ENCODE measurements at regions not wholly inside any gene's neighbourhood (a gene's known extent, or its start where the extent isn't known, plus 50 kb on each side); places are given as distances from the start of the nearest gene placed in this dataset.

- Histone ChIP-seq H3K36me3 (ENCODE audit: insufficient read depth) (no peaks in the 10 kb centered on the region), H3K4me3 (IDR thresholded peaks at IDR 0.05; ENCODE audit: insufficient read depth, low read depth, low read length) (no peak overlapping the region), H3K79me2 (ENCODE audit: insufficient read depth, low read depth) (no peaks in the 10 kb centered on the region), H3K9ac (no peak overlapping the region), H3K27ac (no peak overlapping the region), H3K27me3 (ENCODE audit: insufficient read depth, low read depth) (no peaks in the 10 kb centered on the region), H3K4me1 (ENCODE audit: low read depth, poor library complexity, severe bottlenecking) (no peaks in the 10 kb centered on the region), H2AFZ (ENCODE audit: low read depth) (no peak overlapping the region), H3K4me2 (no peak overlapping the region), H4K20me1 (ENCODE audit: insufficient read depth) (no peaks in the 10 kb centered on the region)
- TF ChIP-seq CTCF (conservative IDR thresholded peaks at IDR 0.05; ENCODE audit: low read depth, low read length): no peak
Measured at GRCh38 chr15:36313736-36314280, 265.6 kb upstream of the CDIN1 start.

DNA sequence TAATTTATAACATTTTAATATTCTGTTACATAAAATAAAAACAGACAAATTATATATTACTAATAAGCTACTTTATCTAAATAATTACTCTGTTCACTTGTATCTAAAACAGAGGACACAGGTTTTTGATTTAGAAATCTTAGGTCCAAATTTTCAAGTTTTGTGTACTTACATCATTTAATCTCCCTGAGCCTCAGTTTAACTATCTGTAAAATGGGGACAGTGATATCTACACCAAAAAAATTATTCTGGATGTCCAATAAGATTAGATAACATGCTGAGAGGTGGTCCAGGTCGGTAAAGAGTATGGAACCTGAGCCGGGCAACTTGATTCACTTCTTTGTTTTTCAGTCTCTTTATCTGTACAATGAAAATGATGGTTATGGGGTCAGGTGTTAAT, 263.8 kb upstream of the CDIN1 start:
- no peak overlapping the region for H3K4me2 ChIP-seq
- no peaks in the 10 kb centered on the region for H3K27me3 ChIP-seq (ENCODE audit: insufficient read depth, low read depth)
- H3K4me1 ChIP-seq (ENCODE audit: low read depth, poor library complexity, severe bottlenecking): no peaks in the 10 kb centered on the region
- TF ChIP-seq CTCF (conservative IDR thresholded peaks at IDR 0.05; ENCODE audit: low read depth, low read length): no peak
- H3K4me3 ChIP-seq (IDR thresholded peaks at IDR 0.05; ENCODE audit: insufficient read depth, low read depth, low read length): no peak overlapping the region
- no peaks in the 10 kb centered on the region for H3K36me3 ChIP-seq (ENCODE audit: insufficient read depth)
- H3K79me2 ChIP-seq (ENCODE audit: insufficient read depth, low read depth): no peaks in the 10 kb centered on the region
- no peaks in the 10 kb centered on the region for H4K20me1 ChIP-seq (ENCODE audit: insufficient read depth)
- no peak overlapping the region for H2AFZ ChIP-seq (ENCODE audit: low read depth)
- no peak overlapping the region for H3K9ac ChIP-seq
- H3K27ac ChIP-seq: no peak overlapping the region

- no peak for TF ChIP-seq CTCF (conservative IDR thresholded peaks at IDR 0.05; ENCODE audit: low read depth, low read length)
- no peak overlapping the region for H2AFZ ChIP-seq (ENCODE audit: low read depth)
Measured at GRCh38 chr15:36323615-36324014, 255.8 kb upstream of the CDIN1 start.

DNA sequence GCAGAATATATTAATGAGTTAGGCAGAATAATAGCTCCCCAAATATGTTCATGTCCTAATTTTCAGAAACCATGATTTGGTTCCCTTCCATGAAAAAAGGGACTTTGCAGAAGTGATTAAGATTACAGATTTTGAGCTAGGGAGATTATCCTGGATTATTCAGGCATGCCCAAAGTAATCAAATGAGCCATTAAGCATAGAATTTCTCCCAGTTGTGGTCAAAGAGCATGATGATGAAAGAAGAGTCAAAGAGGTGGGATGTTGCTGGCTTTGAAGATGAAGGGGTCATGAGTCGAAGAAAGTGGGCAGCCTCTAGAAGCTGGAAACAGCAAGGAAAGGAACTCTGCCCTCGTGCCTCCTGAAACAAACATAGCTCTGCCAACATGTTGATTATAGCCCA, 254.2 kb upstream of the CDIN1 start:
- no peak overlapping the region for H3K27ac ChIP-seq
- no peak overlapping the region for H3K9ac ChIP-seq
- no peaks in the 10 kb centered on the region for H3K36me3 ChIP-seq (ENCODE audit: insufficient read depth)
- H4K20me1 ChIP-seq (ENCODE audit: insufficient read depth): no peaks in the 10 kb centered on the region
- H3K79me2 ChIP-seq (ENCODE audit: insufficient read depth, low read depth): no peaks in the 10 kb centered on the region
- no peak overlapping the region for H2AFZ ChIP-seq (ENCODE audit: low read depth)
- no peak overlapping the region for H3K4me3 ChIP-seq (IDR thresholded peaks at IDR 0.05; ENCODE audit: insufficient read depth, low read depth, low read length)
- no peaks in the 10 kb centered on the region for H3K27me3 ChIP-seq (ENCODE audit: insufficient read depth, low read depth)
- H3K4me2 ChIP-seq: no peak overlapping the region
- H3K4me1 ChIP-seq (ENCODE audit: low read depth, poor library complexity, severe bottlenecking): no peaks in the 10 kb centered on the region
- TF ChIP-seq CTCF (conservative IDR thresholded peaks at IDR 0.05; ENCODE audit: low read depth, low read length): no peak

More at GRCh38 chr15:36323615-36324014, 255.8 kb upstream of the CDIN1 start:
- no peak overlapping the region for H3K27ac ChIP-seq
- H4K20me1 ChIP-seq (ENCODE audit: insufficient read depth): no peaks in the 10 kb centered on the region
- H3K4me1 ChIP-seq (ENCODE audit: low read depth, poor library complexity, severe bottlenecking): no peaks in the 10 kb centered on the region
- no peak overlapping the region for H3K4me3 ChIP-seq (IDR thresholded peaks at IDR 0.05; ENCODE audit: insufficient read depth, low read depth, low read length)
- H3K36me3 ChIP-seq (ENCODE audit: insufficient read depth): no peaks in the 10 kb centered on the region
- no peaks in the 10 kb centered on the region for H3K27me3 ChIP-seq (ENCODE audit: insufficient read depth, low read depth)
- H3K4me2 ChIP-seq: no peak overlapping the region
- H3K79me2 ChIP-seq (ENCODE audit: insufficient read depth, low read depth): no peaks in the 10 kb centered on the region
- H3K9ac ChIP-seq: no peak overlapping the region

All from KMS-11 (cell line).